Ectodermal cell (in vitro differentiated cells): ENCODE measurements at regions not wholly inside any gene's neighbourhood (a gene's known extent, or its start where the extent isn't known, plus 50 kb on each side); places are given as distances from the start of the nearest gene placed in this dataset.

Source experiments
- H3K27ac ChIP-seq: 2 replicates; pipeline ENCODE4 v1.7.0; 2013; ENCODE audit warnings: mild to moderate bottlenecking, low read depth, low read length; ENCODE audit not compliant: insufficient read depth, poor library complexity, severe bottlenecking
- H3K27me3 ChIP-seq: 2 replicates; pipeline ENCODE4 v1.7.0; 2013; ENCODE audit warnings: mild to moderate bottlenecking, low read length; ENCODE audit not compliant: insufficient read depth, control insufficient read depth, poor library complexity, severe bottlenecking
- H3K36me3 ChIP-seq: one replicate; pipeline ENCODE4 v1.7.0; 2013; ENCODE audit warnings: low read length; ENCODE audit not compliant: control insufficient read depth, insufficient read depth
- H3K4me1 ChIP-seq: one replicate; pipeline ENCODE4 v1.7.0; 2013; ENCODE audit warnings: low read length; ENCODE audit not compliant: control insufficient read depth, insufficient read depth
- H3K4me3 ChIP-seq: 2 replicates; pipeline ENCODE4 v1.7.0; 2013; ENCODE audit warnings: low read depth, low read length, control low read depth; ENCODE audit not compliant: insufficient read depth
- H3K9me3 ChIP-seq: 2 replicates; pipeline ENCODE4 v1.7.0; 2013; ENCODE audit warnings: mild to moderate bottlenecking, low read length, moderate library complexity; ENCODE audit not compliant: control insufficient read depth
- WGBS, 2 experiments: methylation state at CpG; one replicate each; pipeline ENCODE4 v1.1.7; 2013; ENCODE audit warnings: missing lambda C conversion rate in 2 of 2; 5-methylcytosine and 5-hydroxymethylcytosine counted together

- Histone ChIP-seq H3K36me3 (no peaks in the 10 kb centered on the region), H3K4me1 (no peaks in the 10 kb centered on the region), H3K9me3 (no peaks in the 10 kb centered on the region), H3K27ac (no peak overlapping the region), H3K4me3 (no peak overlapping the region), H3K27me3 (no peaks in the 10 kb centered on the region)
- 85% methylated on average over 10 of the region's 10 CpGs for WGBS, 2 experiments
Observed at GRCh38 chr4:184310171-184310567, 92.5 kb upstream of the ENPP6 start.

- Histone ChIP-seq H3K4me3 (no peak overlapping the region), H3K9me3 (no peaks in the 10 kb centered on the region), H3K4me1 (no peaks in the 10 kb centered on the region), H3K36me3 (no peaks in the 10 kb centered on the region), H3K27ac (no peak overlapping the region), H3K27me3 (no peaks in the 10 kb centered on the region)
- 91 to 94% methylated on average over 11 of the region's 11 CpGs for WGBS, 2 experiments
Observed at GRCh38 chr4:184309241-184310170, 91.8 kb upstream of the ENPP6 start.

- Histone ChIP-seq H3K4me3 (no peak overlapping the region), H3K27ac (no peak overlapping the region), H3K9me3 (no peaks in the 10 kb centered on the region), H3K4me1 (no peaks in the 10 kb centered on the region), H3K27me3 (no peaks in the 10 kb centered on the region), H3K36me3 (no peaks in the 10 kb centered on the region)
- 99% methylated on average over 3 of the region's 3 CpGs for WGBS, 2 experiments
Observed at GRCh38 chr4:184306949-184307348, 89.3 kb upstream of the ENPP6 start.

GRCh38 chr4:184306470-184306869, 88.8 kb upstream of the ENPP6 start:
- H3K4me3 ChIP-seq = no peak overlapping the region
- no peaks in the 10 kb centered on the region for H3K27me3 ChIP-seq
- WGBS, 2 experiments = 56 to 92% methylated on average over 1 of the region's 1 CpG
- no peaks in the 10 kb centered on the region for H3K9me3 ChIP-seq
- no peak overlapping the region for H3K27ac ChIP-seq
- no peaks in the 10 kb centered on the region for H3K4me1 ChIP-seq
- H3K36me3 ChIP-seq = no peaks in the 10 kb centered on the region

GRCh38 chr4:184300816-184301215, 83.1 kb upstream of the ENPP6 start:
- Histone ChIP-seq H3K36me3 (no peaks in the 10 kb centered on the region), H3K27me3 (no peaks in the 10 kb centered on the region)

GRCh38 chr4:184298254-184298653, 80.6 kb upstream of the ENPP6 start:
- WGBS, 2 experiments = 47 to 50% methylated on average over 3 of the region's 3 CpGs
- Histone ChIP-seq H3K27me3 (no peaks in the 10 kb centered on the region), H3K9me3 (no peaks in the 10 kb centered on the region), H3K36me3 (no peaks in the 10 kb centered on the region), H3K4me1 (peaks cover 14% of the 10 kb centered on the region), H3K4me3 (no peak overlapping the region), H3K27ac (peak overlapping the region; percentile 44)

More at GRCh38 chr4:184300816-184301215, 83.1 kb upstream of the ENPP6 start:
- Histone ChIP-seq H3K9me3 (no peaks in the 10 kb centered on the region), H3K4me1 (peaks cover 8% of the 10 kb centered on the region), H3K27ac (no peak overlapping the region), H3K4me3 (no peak overlapping the region)
- 95 to 99% methylated on average over 5 of the region's 6 CpGs for WGBS, 2 experiments

GRCh38 chr4:184295206-184295605, 77.5 kb upstream of the ENPP6 start:
- H3K36me3 ChIP-seq = no peaks in the 10 kb centered on the region
- peaks cover 15% of the 10 kb centered on the region for H3K4me1 ChIP-seq
- no peak overlapping the region for H3K4me3 ChIP-seq
- WGBS, 2 experiments = 92 to 96% methylated on average over 4 of the region's 4 CpGs
- no peak overlapping the region for H3K27ac ChIP-seq
- no peaks in the 10 kb centered on the region for H3K27me3 ChIP-seq
- H3K9me3 ChIP-seq = no peaks in the 10 kb centered on the region

- Histone ChIP-seq H3K36me3 (no peaks in the 10 kb centered on the region), H3K27me3 (no peaks in the 10 kb centered on the region), H3K4me3 (no peak overlapping the region), H3K9me3 (no peaks in the 10 kb centered on the region), H3K27ac (no peak overlapping the region), H3K4me1 (peaks cover 15% of the 10 kb centered on the region)
- 86 to 90% methylated on average over 7 of the region's 7 CpGs for WGBS, 2 experiments
Observed at GRCh38 chr4:184294606-184295133, 77.0 kb upstream of the ENPP6 start.

- Histone ChIP-seq H3K4me1 (peaks cover 13% of the 10 kb centered on the region), H3K36me3 (no peaks in the 10 kb centered on the region), H3K9me3 (no peaks in the 10 kb centered on the region), H3K27ac (no peak overlapping the region), H3K4me3 (no peak overlapping the region), H3K27me3 (no peaks in the 10 kb centered on the region)
- 69 to 71% methylated on average over 6 of the region's 6 CpGs for WGBS, 2 experiments
Observed at GRCh38 chr4:184293552-184293951, 75.9 kb upstream of the ENPP6 start.

GRCh38 chr4:184292877-184293276, 75.2 kb upstream of the ENPP6 start:
- H3K36me3 ChIP-seq = no peaks in the 10 kb centered on the region
- H3K4me3 ChIP-seq = no peak overlapping the region
- WGBS, 2 experiments = 84 to 93% methylated on average over 3 of the region's 3 CpGs
- H3K27me3 ChIP-seq = no peaks in the 10 kb centered on the region
- H3K9me3 ChIP-seq = no peaks in the 10 kb centered on the region
- H3K27ac ChIP-seq = no peak overlapping the region
- peaks cover 7% of the 10 kb centered on the region for H3K4me1 ChIP-seq
